ENCODE measurements at regions not wholly inside any gene's neighbourhood (a gene's known extent, or its start where the extent isn't known, plus 50 kb on each side); places are given as distances from the start of the nearest gene placed in this dataset.

GRCh38 chr1:184860535-184860934 lies 105.9 kb upstream of the EDEM3 start:
- POLR2A ChIA-PET: no interaction called here
- H3K27ac Mint-ChIP-seq: no peak overlapping the region
- CTCF ChIA-PET: interaction anchor here (0.9 kb wide), 1 partner anchor 55 kb away, joined by 3 read pairs; no protein-coding TSS in a partner anchor

GRCh38 chr1:184859381-184860105 lies 104.9 kb upstream of the EDEM3 start:
- peaks cover 8% of the 10 kb centered on the region for H3K4me1 Mint-ChIP-seq
- no peaks in the 10 kb centered on the region for H3K9me3 Mint-ChIP-seq
- no peak for TF ChIP-seq GABPB1 (CRISPR knock-in tag; IDR thresholded peaks at IDR 0.05)
- no peak for TF ChIP-seq ATF1 (CRISPR knock-in tag; IDR thresholded peaks at IDR 0.05)
- TF ChIP-seq ZMAT4 (CRISPR knock-in tag; IDR thresholded peaks at IDR 0.05): no peak
- no peak overlapping the region for H3K4me3 Mint-ChIP-seq
- DNase-seq (ENCODE audit: low spot score) (no peak), ATAC-seq (no peak)
- no peaks in the 10 kb centered on the region for H3K36me3 Mint-ChIP-seq
- ChIA-PET CTCF (no interaction called here), POLR2A (no interaction called here)
- no peaks in the 10 kb centered on the region; the same call in 1 of the 2 replicates for H3K27me3 Mint-ChIP-seq (ENCODE audit: low read depth)
- H3K27ac Mint-ChIP-seq: no peak overlapping the region

More at GRCh38 chr1:184860535-184860934, 105.9 kb upstream of the EDEM3 start:
- TF ChIP-seq CDX4 (CRISPR knock-in tag; IDR thresholded peaks at IDR 0.05; ENCODE audit: borderline replicate concordance): no peak
- DNase-seq (ENCODE audit: low spot score) (no peak), ATAC-seq (no peak)
- peaks cover 8% of the 10 kb centered on the region for H3K4me1 Mint-ChIP-seq
- no peaks in the 10 kb centered on the region for H3K36me3 Mint-ChIP-seq
- no peaks in the 10 kb centered on the region for H3K27me3 Mint-ChIP-seq (ENCODE audit: low read depth)
- H3K4me3 Mint-ChIP-seq: no peak overlapping the region
- H3K9me3 Mint-ChIP-seq: no peaks in the 10 kb centered on the region

- H3K9me3 Mint-ChIP-seq: no peaks in the 10 kb centered on the region
- DNase-seq (ENCODE audit: low spot score) (no peak), ATAC-seq (no peak)
- no peaks in the 10 kb centered on the region for H3K36me3 Mint-ChIP-seq
- TF ChIP-seq ZNF263 (CRISPR knock-in tag; IDR thresholded peaks at IDR 0.05; ENCODE audit: low read depth) (no peak), ZNF423 (CRISPR knock-in tag; IDR thresholded peaks at IDR 0.05) (no peak), EMX1 (CRISPR knock-in tag; IDR thresholded peaks at IDR 0.05) (no peak), TCF7 (CRISPR knock-in tag; IDR thresholded peaks at IDR 0.05; ENCODE audit: low read depth) (no peak), CTCF (IDR thresholded peaks at IDR 0.05) (no peak), PREB (CRISPR knock-in tag; IDR thresholded peaks at IDR 0.05; ENCODE audit: borderline replicate concordance) (no peak), NR1H2 (CRISPR knock-in tag; IDR thresholded peaks at IDR 0.05) (no peak), ERG (CRISPR knock-in tag; IDR thresholded peaks at IDR 0.05) (no peak), PRDM15 (CRISPR knock-in tag; IDR thresholded peaks at IDR 0.05) (no peak), ZNF671 (CRISPR knock-in tag; IDR thresholded peaks at IDR 0.05) (no peak), ATF2 (CRISPR knock-in tag; IDR thresholded peaks at IDR 0.05; ENCODE audit: borderline replicate concordance, low read depth) (no peak), MAX (CRISPR knock-in tag; IDR thresholded peaks at IDR 0.05) (no peak), FOXP1 (CRISPR knock-in tag; IDR thresholded peaks at IDR 0.05; ENCODE audit: borderline replicate concordance) (no peak)
- H3K27ac Mint-ChIP-seq: no peak overlapping the region
- no peak overlapping the region for H3K4me3 Mint-ChIP-seq
- no peaks in the 10 kb centered on the region; the same call in 1 of the 2 replicates for H3K27me3 Mint-ChIP-seq (ENCODE audit: low read depth)
- ChIA-PET POLR2A (no interaction called here), CTCF (no interaction called here)
- H3K4me1 Mint-ChIP-seq: peaks cover 12% of the 10 kb centered on the region
These were observed 103.6 kb upstream of the EDEM3 start for GRCh38 chr1:184858288-184858687.

Data from WTC11 (cell line).